ENCODE measurements at regions not wholly inside any gene's neighbourhood (a gene's known extent, or its start where the extent isn't known, plus 50 kb on each side); places are given as distances from the start of the nearest gene placed in this dataset.
"Not testable (repeated sequence)": the region's sequence is repeated elsewhere in the genome, so short reads cannot be mapped to it uniquely, and the experiment has no call there.

- no peak for DNase-seq
Measured at GRCh38 chr22:25281675-25282345, 62.4 kb downstream of the CRYBB2 start.

- DNase-seq: no peak
Measured at GRCh38 chr22:25282346-25282670, 62.9 kb downstream of the CRYBB2 start.

- DNase-seq: peak in 1 of 2 experiments; percentile 15
Measured at GRCh38 chr22:25282671-25283561, 63.5 kb downstream of the CRYBB2 start.

GRCh38 chr22:25288481-25288880 is 69.0 kb downstream of the CRYBB2 start:
- DNase-seq: not testable (repeated sequence)

- not testable (repeated sequence) for DNase-seq
Measured at GRCh38 chr22:25301912-25302311, 82.5 kb downstream of the CRYBB2 start.

GRCh38 chr22:25309586-25309985 is 90.1 kb downstream of the CRYBB2 start:
- DNase-seq: not testable (repeated sequence)

GRCh38 chr22:25311924-25312323 is 92.5 kb downstream of the CRYBB2 start:
- DNase-seq: not testable (repeated sequence)

GRCh38 chr22:25318081-25318823 is 98.8 kb downstream of the CRYBB2 start:
- no peak for DNase-seq

- DNase-seq: no peak
Measured at GRCh38 chr22:25327018-25327755, 107.7 kb downstream of the CRYBB2 start.

- DNase-seq: no peak
Measured at GRCh38 chr22:25331050-25331449, 111.6 kb downstream of the CRYBB2 start.

GRCh38 chr22:25331911-25332310 is 112.5 kb downstream of the CRYBB2 start:
- DNase-seq: not testable (repeated sequence)

- no peak for DNase-seq
Measured at GRCh38 chr22:25332386-25332785, 112.9 kb downstream of the CRYBB2 start.

GRCh38 chr22:25334162-25334490 is 114.7 kb downstream of the CRYBB2 start:
- peak in 1 of 2 experiments; percentile 35 for DNase-seq

GRCh38 chr22:25334631-25335030 is 115.2 kb downstream of the CRYBB2 start:
- DNase-seq: not testable (repeated sequence)

GRCh38 chr22:25335276-25335675 is 115.8 kb downstream of the CRYBB2 start:
- DNase-seq: not testable (repeated sequence)

GRCh38 chr22:25340536-25340935 is 121.1 kb downstream of the CRYBB2 start:
- not testable (repeated sequence) for DNase-seq

GRCh38 chr22:25344366-25344765 is 124.9 kb downstream of the CRYBB2 start:
- not testable (repeated sequence) for DNase-seq

GRCh38 chr22:25346859-25347751 is 127.7 kb downstream of the CRYBB2 start:
- DNase-seq: no peak

- no peak for DNase-seq
Measured at GRCh38 chr22:25347752-25348102, 128.3 kb downstream of the CRYBB2 start.

- no peak for DNase-seq
Measured at GRCh38 chr22:25348391-25348790, 129.0 kb downstream of the CRYBB2 start.

- DNase-seq: not testable (repeated sequence)
Measured at GRCh38 chr22:25348996-25349395, 129.6 kb downstream of the CRYBB2 start.

- no peak for DNase-seq
Measured at GRCh38 chr22:25350551-25350971, 131.1 kb downstream of the CRYBB2 start.
